ENCODE measurements at regions not wholly inside any gene's neighbourhood (a gene's known extent, or its start where the extent isn't known, plus 50 kb on each side); places are given as distances from the start of the nearest gene placed in this dataset.
"Not testable (repeated sequence)": the region's sequence is repeated elsewhere in the genome, so short reads cannot be mapped to it uniquely, and the experiment has no call there.

DNA sequence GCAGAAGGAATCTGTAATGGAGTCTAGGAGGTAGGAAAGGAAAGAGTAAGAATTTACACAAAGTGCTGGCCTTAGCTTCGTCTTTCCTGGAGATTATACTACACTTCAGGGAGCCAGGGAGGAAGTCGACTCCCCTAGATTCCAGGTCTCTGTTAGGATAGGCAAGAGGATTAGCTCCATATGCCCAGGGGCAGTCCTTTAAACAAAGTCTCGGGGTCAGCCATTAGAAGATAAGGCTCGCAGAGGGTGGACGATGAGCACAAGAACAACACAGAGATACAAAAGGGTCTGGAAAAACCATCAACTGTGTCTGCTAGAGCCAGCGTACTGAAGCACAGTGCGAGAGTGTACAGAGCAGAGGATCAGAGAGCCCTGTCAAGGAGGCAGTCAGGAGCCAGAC lies 344.7 kb upstream of the TNC start:
- no peak for DNase-seq (ENCODE audit: low read depth)

DNA sequence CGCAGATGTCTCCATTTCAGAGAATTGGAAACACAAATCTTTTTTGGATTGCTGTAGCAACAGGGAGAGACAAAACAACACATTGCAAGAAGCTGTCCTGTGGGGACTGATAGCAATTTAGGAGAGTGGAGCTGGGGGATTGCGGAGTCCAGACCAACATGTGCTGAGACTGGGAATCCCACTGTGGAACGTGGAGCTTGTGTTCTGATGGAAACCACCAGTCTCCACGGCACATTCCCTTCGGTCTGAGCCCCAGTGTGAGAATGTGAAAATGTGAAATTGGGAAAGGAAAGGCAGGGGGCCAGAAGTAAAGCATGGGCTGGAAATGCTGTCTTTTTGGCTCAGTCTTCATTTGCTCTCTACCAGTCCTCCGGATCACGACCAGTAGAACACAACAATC lies 348.8 kb upstream of the TNC start:
- no peak for DNase-seq (ENCODE audit: low read depth)

DNA sequence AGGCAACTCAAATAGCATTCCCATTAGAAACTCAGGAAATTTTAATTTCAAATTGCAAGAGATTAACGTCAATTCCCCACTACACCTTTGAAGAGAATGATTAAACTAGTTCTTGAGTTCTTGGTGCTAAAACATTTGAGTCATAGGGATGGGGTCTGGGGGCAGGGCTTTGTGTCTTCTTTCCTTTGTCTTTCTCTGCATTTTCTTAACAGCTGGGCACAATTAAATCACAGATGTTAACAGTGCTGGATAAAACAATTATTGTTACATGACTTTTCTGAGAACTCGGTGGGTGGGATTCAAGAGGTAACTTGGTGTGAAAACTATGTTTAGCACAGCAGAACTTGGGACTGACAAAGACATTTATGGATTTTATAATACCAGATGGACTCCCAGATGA lies 351.9 kb upstream of the TNC start:
- no peak for DNase-seq (ENCODE audit: low read depth)

DNA sequence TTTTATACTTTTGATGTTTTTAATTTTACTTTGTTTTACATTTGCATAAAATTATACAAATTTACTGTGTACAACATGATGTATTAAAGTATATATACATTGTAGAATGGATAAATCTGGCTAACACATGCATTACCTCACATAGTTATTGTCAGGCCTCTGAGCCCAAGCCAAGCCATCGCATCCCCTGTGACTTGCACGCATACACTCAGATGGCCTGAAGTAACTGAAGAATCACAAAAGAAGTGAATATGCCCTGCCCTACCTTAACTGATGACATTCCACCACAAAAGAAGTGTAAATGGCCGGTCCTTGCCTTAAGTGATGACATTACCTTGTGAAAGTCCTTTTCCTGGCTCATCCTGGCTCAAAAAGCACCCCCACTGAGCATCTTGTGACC lies 355.1 kb upstream of the TNC start:
- DNase-seq (ENCODE audit: low read depth), result not testable (repeated sequence)

DNA sequence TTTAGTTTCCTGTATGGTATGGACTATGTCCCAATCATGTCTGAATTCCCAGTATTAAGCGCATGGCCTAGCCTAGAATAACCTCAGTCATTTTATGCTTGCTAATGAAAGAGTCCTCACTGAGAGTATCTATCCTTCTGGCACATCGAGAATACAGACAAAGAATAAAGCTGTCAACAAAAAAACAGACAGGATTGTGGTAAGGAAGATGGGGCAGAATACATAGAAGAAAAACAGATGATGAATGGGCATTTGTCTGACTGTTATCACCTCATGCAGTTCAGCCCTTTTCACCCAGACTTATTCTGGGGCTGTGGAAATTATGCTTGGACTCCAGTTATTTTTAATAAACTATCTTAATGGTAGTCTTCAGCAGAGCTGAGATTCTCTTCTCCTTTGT lies 363.8 kb upstream of the TNC start:
- no peak for DNase-seq (ENCODE audit: low read depth)

DNA sequence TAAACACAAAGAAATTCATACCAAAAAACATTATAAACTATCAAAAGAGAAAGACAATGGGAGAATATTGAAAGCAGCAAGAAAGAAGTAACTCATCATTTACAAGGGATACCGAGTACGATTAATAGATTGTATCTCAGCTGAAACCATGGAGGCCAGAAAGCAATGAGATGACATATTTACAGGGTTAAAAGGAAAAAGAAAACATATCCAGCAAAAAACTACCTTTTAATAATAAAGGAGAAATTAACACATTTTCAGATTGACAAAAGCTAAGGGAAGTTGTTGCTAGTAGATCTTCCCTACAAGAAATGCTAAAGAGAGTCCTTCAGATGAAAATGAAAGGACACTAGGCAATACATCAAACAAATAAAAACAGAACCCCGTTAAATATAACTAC lies 364.8 kb upstream of the TNC start:
- no peak for DNase-seq (ENCODE audit: low read depth)

DNA sequence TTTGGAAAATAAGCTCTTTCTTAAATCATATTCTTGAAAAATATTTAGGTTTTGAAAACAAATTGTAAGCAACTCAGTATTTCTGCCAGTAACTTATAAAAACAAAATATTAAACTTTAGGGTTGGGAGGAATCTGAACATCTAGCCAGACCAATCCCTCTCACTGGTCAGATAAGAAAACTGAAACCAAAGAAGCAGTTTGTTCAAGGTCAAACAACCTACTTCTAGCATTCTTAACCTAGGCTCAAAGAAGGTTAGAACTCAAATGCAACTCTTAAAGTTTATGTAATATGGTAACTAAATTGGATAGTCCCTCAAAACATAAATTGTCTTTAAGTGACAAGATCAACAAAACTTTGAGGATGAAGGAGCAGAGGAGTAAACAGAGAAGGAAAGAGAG lies 374.9 kb upstream of the TNC start:
- DNase-seq (ENCODE audit: low read depth), result no peak

DNA sequence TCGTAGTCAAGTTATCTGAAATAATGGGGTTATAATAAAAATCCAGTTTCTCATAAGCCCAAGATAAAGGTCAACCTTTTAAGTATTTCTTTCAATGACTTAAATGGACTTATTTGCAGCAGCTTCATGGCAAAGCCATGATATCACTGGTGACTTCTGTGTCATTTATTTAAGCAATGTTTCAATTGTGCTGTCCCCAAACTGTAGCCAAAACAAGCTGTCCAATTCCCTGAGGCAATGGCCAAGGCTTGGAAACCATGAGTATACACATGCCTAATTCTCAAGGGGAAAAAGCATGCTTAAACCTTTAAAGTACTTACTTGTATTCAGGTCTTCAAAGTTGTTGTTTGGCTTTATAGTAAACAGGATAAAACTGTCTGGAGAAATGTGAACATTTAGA lies 376.4 kb upstream of the TNC start:
- peak; percentile 68 for DNase-seq (ENCODE audit: low read depth)

DNA sequence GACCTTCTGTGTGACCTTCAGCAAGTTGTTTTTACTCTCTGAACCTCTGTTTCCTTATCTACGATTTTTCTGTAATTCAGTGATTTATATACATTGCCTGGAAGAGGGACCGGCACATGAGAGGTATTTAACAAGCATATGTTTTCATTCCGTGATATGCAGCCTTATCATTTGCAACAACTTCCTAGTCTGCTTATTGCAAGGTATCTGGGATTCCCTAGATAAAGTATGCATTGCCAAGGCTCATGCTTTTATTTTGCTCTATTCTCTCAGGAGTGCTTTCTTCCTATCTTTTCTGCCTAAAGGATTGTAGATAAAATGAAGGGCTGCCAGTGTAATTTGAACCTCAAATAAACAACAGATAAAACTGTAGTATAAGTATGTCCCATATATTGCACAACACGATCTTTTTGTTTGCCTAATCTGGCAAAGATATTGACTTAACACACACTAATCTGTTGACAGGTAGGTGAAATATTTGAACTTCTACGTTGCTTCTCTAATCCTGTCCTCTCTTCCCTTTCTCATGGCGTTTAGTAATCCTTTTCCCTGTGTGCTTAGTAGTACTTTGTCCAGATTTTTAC lies 377.2 kb upstream of the TNC start:
- no peak for DNase-seq (ENCODE audit: low read depth)

DNA sequence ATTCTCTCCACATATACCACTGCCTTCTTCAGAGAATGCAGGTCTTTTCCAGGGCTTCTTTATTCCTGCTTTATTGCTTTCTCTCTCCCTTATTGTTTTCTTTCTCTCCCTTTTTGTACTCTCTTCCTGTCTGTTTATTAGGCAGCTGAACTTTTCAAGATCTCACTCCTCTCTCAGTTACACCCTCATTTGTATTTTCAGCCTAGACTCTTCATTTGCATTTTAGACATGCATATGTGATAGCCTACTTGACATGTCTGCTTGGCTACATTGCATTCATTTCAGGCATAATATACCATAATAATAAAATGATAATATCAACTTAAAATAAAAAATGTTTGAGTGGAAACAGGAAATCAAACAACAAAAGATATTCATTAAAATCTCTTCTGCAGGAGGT lies 377.9 kb upstream of the TNC start:
- no peak for DNase-seq (ENCODE audit: low read depth)

DNA sequence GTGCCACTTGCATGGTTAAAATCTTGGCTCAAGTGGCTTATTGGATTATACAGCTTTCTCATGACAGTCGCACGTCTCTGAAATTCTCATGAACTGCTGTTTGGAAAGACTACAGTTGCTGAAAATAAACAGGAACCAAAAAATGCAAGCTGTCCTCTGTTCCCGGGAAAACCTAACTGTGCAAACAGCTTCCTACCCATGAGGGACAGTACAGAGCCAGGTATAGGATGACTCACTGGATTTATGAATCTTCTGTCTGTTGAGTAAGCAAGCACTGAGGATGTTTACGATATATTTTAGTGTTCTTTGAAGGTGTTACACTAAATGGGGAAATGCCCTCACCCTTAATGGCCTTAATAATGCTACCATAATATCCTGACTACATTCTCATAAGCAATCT lies 380.3 kb upstream of the TNC start:
- peak; percentile 43 for DNase-seq (ENCODE audit: low read depth)

DNA sequence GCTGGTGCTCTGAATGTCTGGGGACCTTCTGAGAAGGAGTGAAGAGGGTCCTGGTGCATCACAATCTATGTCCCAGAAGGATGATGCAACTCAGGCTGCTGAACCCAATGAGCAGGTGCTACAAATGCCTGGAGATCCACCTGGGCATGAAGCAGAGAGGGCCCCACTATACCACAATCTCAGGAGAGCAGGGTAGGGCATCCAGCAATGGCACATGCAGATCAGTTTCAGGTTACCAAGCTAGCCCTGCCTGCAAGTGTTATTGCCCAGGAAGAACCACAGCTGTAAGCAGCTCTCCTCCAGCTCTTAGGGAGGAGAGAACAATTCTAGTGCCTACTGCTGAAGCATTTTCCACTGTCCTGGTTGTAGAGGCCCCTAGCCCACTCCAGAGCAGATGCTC lies 389.2 kb upstream of the TNC start:
- no peak for DNase-seq (ENCODE audit: low read depth)

DNA sequence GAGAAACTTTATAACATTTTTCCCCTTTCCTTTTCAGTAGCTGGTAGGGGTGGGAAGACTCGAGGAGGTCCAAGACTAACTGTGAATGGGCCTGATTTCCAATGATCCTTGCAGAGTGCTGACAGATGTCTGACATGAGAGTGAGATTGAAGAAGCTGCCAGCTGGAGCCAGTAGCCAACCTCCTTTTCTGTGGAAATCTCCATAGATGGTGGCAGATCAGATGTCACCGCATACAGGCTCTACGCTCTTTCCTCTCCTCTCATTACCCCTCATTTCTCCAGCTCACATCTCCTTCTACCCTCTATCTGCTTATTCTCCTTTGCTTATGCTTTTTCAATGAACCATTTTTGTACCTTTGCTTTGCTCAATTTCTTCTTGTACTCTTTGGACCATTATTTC lies 395.2 kb upstream of the TNC start:
- no peak for DNase-seq (ENCODE audit: low read depth)

DNA sequence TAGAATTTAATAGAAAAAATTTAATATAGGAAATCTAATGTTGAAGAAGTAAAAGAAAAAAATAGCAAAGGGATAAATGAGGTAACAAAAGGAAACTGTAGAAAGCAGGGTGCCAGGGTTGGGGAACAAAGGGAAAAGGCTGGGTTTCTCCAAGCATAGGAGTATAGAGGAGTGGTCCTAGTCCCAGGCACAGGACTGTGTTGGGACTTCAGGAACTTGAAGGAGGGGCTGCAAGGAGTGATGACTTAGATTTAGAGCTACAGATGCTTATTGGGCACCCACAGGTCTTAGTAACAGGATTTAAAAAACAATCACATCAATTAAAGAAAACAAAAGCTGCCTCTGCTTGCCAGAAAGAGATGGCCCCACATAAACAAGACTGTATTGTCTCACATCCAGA lies 396.5 kb upstream of the TNC start:
- no peak for DNase-seq (ENCODE audit: low read depth)

DNA sequence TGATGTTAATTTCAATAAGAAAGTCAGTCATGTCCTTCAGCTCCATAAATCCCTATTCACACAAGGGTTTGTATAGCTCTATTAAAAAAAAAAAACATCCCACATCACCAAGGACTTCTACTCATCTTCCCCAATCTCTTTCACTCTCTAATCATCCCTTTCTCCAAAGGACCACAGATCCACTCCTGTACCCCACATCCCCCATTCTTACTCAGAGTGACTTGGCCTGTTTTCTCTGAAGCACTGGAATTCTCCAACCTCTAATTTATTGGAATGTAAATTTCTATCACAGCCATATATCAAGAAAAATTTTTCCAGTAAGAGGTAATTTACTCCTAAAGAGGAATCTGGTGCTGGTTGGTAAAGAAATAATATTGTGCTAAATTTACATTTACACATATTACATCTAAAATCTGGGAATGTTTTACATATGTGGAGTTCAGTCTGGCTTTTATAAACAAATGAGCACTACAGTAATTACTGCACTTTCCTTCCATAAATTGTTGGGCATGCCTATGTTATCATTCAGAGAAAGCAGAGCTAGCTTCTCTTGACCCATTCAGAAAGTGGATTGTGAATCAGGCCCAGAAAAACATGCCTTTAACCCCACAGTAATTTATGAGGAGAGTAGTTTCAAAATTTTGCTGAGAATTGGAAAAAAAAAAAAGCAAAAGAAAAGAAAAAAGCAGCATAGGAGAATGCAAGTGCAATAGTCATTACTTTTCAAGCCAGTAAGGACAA lies 399.5 kb upstream of the TNC start:
- DNase-seq (ENCODE audit: low read depth), result no peak

DNA sequence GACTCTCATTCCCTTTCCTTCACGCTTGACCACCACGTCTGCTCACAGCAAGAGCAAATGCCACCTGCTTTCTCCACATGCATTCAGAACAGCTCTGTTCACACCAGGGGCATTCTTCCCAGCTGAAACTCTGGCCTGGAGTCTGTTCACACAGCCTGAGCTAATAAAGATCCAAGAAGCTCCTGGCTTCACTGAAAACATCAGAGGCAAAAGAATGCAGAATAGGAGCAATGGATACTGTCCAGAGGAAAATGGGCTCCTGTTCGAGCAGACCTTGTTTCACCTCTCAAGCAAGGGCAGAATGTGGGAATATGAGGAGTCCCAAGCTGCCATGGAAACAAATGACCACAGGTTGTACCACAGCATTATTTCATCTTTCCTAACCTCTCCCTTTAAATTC lies 402.7 kb upstream of the TNC start:
- no peak for DNase-seq (ENCODE audit: low read depth)

DNA sequence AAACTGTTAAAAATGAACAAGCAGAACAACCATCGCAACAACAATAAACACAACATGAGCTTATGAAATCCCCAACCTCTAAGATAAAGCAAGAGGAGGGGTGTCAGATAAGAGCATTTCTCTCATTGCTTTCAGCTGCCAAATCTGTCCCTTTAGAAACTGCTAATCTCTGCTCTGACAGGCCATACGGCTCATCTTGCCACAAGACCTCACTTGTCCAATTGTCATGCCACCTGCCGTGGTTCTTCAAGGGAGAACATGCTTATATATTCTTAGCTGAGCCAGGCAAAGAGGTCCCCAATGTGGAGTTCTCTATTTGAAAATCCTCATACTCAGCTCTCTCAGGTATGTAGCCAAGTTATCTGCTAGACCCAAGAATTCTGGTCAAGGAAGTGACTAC lies 405.0 kb upstream of the TNC start:
- DNase-seq (ENCODE audit: low read depth), result no peak

DNA sequence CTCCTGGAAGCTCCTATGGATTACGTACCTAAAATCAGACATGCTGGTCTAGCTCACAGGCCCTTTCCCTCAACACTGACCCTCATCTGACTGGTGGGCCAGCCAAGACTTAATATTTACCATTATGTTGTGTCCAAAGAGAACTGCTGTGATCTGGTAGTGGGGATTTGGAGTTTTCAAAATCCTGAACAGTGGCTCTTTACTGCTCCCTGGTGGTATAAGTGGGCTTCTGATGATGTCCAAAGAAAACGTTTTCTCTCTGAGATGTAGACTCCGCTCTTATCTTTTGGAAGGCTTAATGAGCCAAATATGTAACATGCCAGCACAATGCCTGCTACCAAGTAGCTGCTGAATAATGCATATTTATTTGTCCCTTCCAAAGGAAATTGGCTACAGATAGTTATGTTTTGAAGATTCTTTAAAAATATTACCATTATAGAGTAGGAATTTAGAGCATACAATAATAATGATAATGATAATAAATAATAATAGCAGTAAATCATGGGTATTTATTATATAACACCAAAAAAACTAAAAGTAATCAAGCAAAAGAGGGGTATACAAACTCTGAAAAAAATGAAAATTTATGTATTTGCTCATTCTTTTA lies 406.6 kb upstream of the TNC start:
- peak; percentile 81 for DNase-seq (ENCODE audit: low read depth)

DNA sequence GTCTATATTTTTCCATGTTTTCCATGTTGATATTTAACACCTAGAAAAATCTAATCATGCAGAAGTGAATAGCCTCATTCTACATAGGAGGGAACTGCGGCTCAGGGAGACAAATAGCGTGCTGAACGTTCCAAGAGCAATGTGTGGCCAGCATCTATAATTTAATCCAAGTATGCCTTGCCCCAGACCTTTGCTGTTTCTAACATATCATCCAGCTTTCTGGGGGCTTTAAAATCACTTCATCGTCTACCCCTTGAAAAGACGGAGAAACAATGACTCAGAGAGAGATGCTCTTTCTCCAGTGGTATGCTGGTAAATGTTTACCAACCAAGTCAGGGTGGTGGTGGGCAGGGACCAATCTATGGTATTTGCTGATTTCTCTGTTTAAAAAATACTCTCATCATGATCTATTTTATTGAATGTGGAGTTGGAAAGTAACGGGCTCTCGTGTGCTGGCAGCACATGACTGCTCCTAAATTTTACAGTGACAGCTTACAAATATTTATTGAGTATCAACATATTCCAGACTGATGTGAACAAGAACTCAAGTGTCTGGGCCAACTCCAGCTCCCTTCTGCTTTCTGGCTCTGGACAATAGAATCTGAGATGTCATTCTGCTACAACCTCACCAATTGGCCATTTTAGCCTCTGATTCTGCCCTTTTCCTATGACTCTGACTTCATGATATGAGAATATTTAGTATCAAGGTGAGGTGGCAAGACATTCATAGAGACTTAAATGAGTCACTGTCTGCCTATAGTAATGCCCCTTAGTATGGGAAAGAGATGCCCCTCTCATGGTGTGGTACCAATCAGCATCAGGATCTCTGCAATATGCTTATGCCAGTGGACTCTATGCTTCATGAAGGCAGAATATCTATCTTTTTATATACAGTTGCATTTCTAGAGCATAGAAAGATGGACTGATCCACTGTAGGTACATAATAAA lies 407.4 kb upstream of the TNC start:
- no peak for DNase-seq (ENCODE audit: low read depth)

DNA sequence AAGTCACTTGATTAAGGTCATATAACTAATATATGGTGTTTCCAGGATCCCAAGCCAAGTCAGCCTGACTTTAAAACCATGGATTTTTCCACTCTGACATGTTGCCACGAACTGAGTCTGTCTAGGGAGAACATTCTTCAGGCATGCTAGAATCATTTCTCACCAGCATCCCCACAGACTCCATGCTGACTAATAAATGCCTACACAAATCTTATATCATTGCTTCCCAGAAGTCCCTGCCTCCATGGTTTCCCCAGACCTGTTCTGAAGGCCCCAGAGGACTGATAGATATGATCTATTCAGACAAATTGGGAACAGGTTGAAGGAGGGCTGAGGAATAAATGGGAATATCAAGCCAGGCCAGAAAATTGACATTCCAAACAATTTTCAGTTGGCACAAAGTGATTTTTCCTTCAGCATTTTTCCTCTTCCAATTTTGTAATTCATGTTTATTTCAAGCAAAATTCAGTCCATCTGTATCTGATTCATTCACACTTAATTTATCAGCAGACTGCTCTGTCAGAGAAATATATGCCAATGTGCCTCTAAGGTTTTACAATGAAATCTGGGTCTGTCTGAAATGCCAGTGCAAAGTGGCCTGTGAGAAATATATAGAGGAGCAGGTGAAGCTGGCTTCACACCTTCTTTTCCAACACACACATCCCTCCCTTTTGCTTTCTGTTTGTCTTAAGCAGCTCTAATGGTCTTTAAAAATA lies 413.6 kb upstream of the TNC start:
- DNase-seq (ENCODE audit: low read depth), result peak; percentile 63

DNA sequence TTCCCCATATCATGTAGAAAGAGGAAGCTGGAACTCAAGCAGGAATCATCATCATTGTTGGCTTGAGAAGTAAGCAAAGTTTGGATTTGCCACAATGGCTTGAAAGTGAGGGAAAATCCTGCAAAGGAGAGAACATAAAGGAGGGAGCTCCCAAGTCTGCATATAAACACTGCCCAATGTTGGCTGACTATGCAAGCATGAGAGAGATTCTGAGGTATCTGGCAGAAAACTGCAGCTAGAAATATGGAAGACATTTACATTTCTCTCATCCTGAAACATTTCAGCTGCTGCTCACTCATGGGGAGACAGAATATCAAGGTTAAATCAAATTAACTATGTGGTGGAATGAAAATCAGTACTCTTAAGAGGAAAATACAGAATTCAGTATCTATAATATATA lies 415.6 kb upstream of the TNC start:
- no peak for DNase-seq (ENCODE audit: low read depth)

DNA sequence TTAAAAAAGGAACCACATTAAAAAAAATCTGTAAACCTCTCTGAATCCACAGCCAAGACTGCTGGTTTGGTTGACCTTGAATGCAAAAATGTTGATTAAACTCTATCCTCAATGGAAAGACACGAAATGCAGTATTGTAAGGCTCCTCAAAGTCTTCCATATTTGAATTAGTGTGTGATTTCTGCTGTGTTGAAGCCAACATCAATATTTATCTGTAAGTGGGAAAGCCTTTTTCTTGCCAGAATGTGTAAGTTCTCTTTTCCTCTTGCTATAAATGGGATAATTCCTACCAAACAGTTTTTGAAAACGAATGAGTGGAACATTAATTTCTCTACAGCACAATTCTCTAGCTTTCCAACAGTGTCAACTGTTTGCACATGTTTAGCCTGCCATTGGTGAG lies 422.1 kb upstream of the TNC start:
- DNase-seq (ENCODE audit: low read depth), result no peak
